GM23338 (cell line): ENCODE measurements at regions not wholly inside any gene's neighbourhood (a gene's known extent, or its start where the extent isn't known, plus 50 kb on each side); places are given as distances from the start of the nearest gene placed in this dataset.

Experiments used
- ATAC-seq: fragments of 200-7000 bp; cut with Tn5 transposase; 3 replicates; pipeline ENCODE4 v1.9.1; 2020
- DNase-seq: peaks from one replicate; pipeline ENCODE4 v3.0.0-alpha.2; 2015; ENCODE audit warnings: low spot score
- H2AFZ ChIP-seq: fragments of 200-600 bp; sonication (generic); 2 replicates; pipeline ENCODE4 v1.8.0; 2016; ENCODE audit warnings: antibody characterized with exemption, mild to moderate bottlenecking, moderate library complexity
- H3F3A ChIP-seq: fragments of 200-600 bp; sonication (generic); replicated peaks from 2 replicates; pipeline ENCODE4 v1.8.0; 2017; ENCODE audit warnings: antibody characterized with exemption, mixed run types, low read depth
- H3K27ac ChIP-seq: fragments of 200-600 bp; sonication (generic); 2 replicates; pipeline ENCODE4 v1.6.1; 2016; ENCODE audit warnings: low read depth
- H3K27me3 ChIP-seq: fragments of 200-600 bp; sonication (generic); 2 replicates; pipeline ENCODE4 v1.8.0; 2016; ENCODE audit warnings: mild to moderate bottlenecking, mixed run types, moderate library complexity; ENCODE audit not compliant: insufficient read depth
- H3K36me3 ChIP-seq: fragments of 200-600 bp; sonication (generic); 2 replicates; pipeline ENCODE4 v1.8.0; 2016; ENCODE audit warnings: mild to moderate bottlenecking; ENCODE audit not compliant: insufficient read depth
- H3K4me1 ChIP-seq: fragments of 200-600 bp; sonication (generic); 2 replicates; pipeline ENCODE4 v1.8.0; 2016; ENCODE audit warnings: mild to moderate bottlenecking, moderate library complexity; ENCODE audit not compliant: insufficient read depth
- H3K4me2 ChIP-seq: fragments of 200-600 bp; sonication (generic); 2 replicates; pipeline ENCODE4 v1.7.1; 2017; ENCODE audit warnings: mixed run types
- H3K4me3 ChIP-seq: fragments of 200-600 bp; sonication (generic); 2 replicates; pipeline ENCODE4 v1.6.1; 2016; ENCODE audit warnings: mixed run types
- H3K79me2 ChIP-seq: fragments of 200-600 bp; sonication (generic); replicated peaks from 2 replicates; pipeline ENCODE4 v1.8.0; 2017; ENCODE audit warnings: mild to moderate bottlenecking; ENCODE audit not compliant: insufficient read depth
- H3K9me2 ChIP-seq: fragments of 200-600 bp; sonication (generic); 2 replicates; pipeline ENCODE4 v1.8.0; 2017; ENCODE audit not compliant: insufficient read depth
- H4K20me1 ChIP-seq: fragments of 200-600 bp; sonication (generic); replicated peaks from 2 replicates; pipeline ENCODE4 v1.8.0; 2017; ENCODE audit warnings: mild to moderate bottlenecking; ENCODE audit not compliant: insufficient read depth
- H3K27ac Mint-ChIP-seq: 2 replicates; pipeline ENCODE4 v1.8.0; 2020; ENCODE audit warnings: inconsistent platforms, mild to moderate bottlenecking, moderate library complexity, mixed read lengths
- H3K27me3 Mint-ChIP-seq: 3 replicates; pipeline ENCODE4 v1.8.0; 2022; ENCODE audit warnings: low read depth, mild to moderate bottlenecking, moderate library complexity, mixed read lengths, inconsistent platforms; ENCODE audit not compliant: insufficient read depth, poor library complexity
- H3K36me3 Mint-ChIP-seq: 3 replicates; pipeline ENCODE4 v1.8.0; 2021; ENCODE audit warnings: low read depth, mild to moderate bottlenecking, inconsistent platforms, moderate library complexity, mixed read lengths
- H3K4me1 Mint-ChIP-seq: 3 replicates; pipeline ENCODE4 v1.8.0; 2020; ENCODE audit warnings: mild to moderate bottlenecking, inconsistent platforms, mixed read lengths
- H3K4me3 Mint-ChIP-seq: 3 replicates; pipeline ENCODE4 v1.8.0; 2021; ENCODE audit warnings: moderate library complexity, mild to moderate bottlenecking, inconsistent platforms, mixed read lengths
- H3K9me3 Mint-ChIP-seq: 3 replicates; pipeline ENCODE4 v1.8.0; 2020; ENCODE audit warnings: moderate library complexity, mild to moderate bottlenecking, inconsistent platforms, mixed read lengths
- CREB1 ChIP-seq: fragments of 250-450 bp; sonication (Bioruptor Pico); IDR thresholded peaks from 2 replicates; pipeline ENCODE4 v1.5.0; 2020; ENCODE audit warnings: low read depth, mild to moderate bottlenecking, moderate library complexity
- CTCF ChIP-seq, 2 experiments: fragments of 200-600 bp in 1 of 2; sonication (generic) in 1 of 2; conservative IDR thresholded peaks; 2 replicates each; pipeline versions ENCODE4 v1.5.1 to v1.6.1; 2016 to 2017; ENCODE audit warnings: antibody characterized with exemption in 2 of 2, low read depth in 2 of 2, mild to moderate bottlenecking in 2 of 2, moderate library complexity in 1 of 2
- ETS1 ChIP-seq: IDR thresholded peaks from 2 replicates; pipeline ENCODE4 v1.6.1; 2016; ENCODE audit warnings: antibody characterized with exemption
- EZH2 ChIP-seq: fragments of 200-600 bp; sonication (generic); IDR thresholded peaks from one replicate; pipeline ENCODE4 v1.8.0; 2017; ENCODE audit warnings: antibody characterized with exemption, mild to moderate bottlenecking, low read depth; ENCODE audit not compliant: unreplicated experiment
- POLR2AphosphoS5 ChIP-seq: IDR thresholded peaks from 2 replicates; pipeline ENCODE4 v1.6.1; 2016; ENCODE audit warnings: antibody characterized with exemption, low read depth
- ZNF331 ChIP-seq: fragments of 250-450 bp; sonication (Bioruptor Pico); IDR thresholded peaks from 2 replicates; pipeline ENCODE4 v1.5.0; 2020; ENCODE audit warnings: low read depth, mild to moderate bottlenecking, moderate library complexity
- ZNF462 ChIP-seq: fragments of 250-450 bp; sonication (Bioruptor Pico); IDR thresholded peaks from 2 replicates; pipeline ENCODE4 v1.5.0; 2020; ENCODE audit warnings: mild to moderate bottlenecking, moderate library complexity

- DNase-seq (no peak), ATAC-seq (no peak)
- H3K27me3 ChIP-seq = no peaks in the 10 kb centered on the region
- H3K4me2 ChIP-seq = no peak overlapping the region; the same call in 1 of the 2 replicates
- H3K79me2 ChIP-seq = no peaks in the 10 kb centered on the region
- H3F3A ChIP-seq = no peaks in the 10 kb centered on the region
- no peak overlapping the region for H3K4me3 Mint-ChIP-seq
- H3K27ac ChIP-seq = no peak overlapping the region; the same call in 1 of the 2 replicates
- H3K4me1 Mint-ChIP-seq = peaks cover 48% of the 10 kb centered on the region
- peaks cover 4% of the 10 kb centered on the region for H3K27me3 Mint-ChIP-seq
- no peaks in the 10 kb centered on the region for H3K9me2 ChIP-seq
- no peak overlapping the region for H3K4me3 ChIP-seq
- no peaks in the 10 kb centered on the region for H3K9me3 Mint-ChIP-seq
- no peaks in the 10 kb centered on the region for H3K36me3 ChIP-seq
- no peaks in the 10 kb centered on the region for H3K36me3 Mint-ChIP-seq
- no peak for TF ChIP-seq ZNF331 (CRISPR knock-in tag)
- TF ChIP-seq POLR2AphosphoS5 = no peak
- no peak for TF ChIP-seq EZH2
- no peak for TF ChIP-seq CREB1 (CRISPR knock-in tag)
- no peak for TF ChIP-seq ZNF462 (CRISPR knock-in tag)
- TF ChIP-seq CTCF (conservative IDR thresholded peaks at IDR 0.05; ENCODE audit: low read depth in 2 of 2) = peak in 1 of 2 experiments; percentile 34; a peak in 2 of 4 replicates
- no peak for TF ChIP-seq ETS1
- no peak overlapping the region for H3K27ac Mint-ChIP-seq
- no peaks in the 10 kb centered on the region for H4K20me1 ChIP-seq
- peaks cover 58% of the 10 kb centered on the region for H3K4me1 ChIP-seq
- H2AFZ ChIP-seq = no peak overlapping the region
Observed at GRCh38 chr2:173749315-173749714, 215.9 kb downstream of the SP3 start.
